Liver (tissue), 8 donors: ENCODE measurements at regions not wholly inside any gene's neighbourhood (a gene's known extent, or its start where the extent isn't known, plus 50 kb on each side); places are given as distances from the start of the nearest gene placed in this dataset.

ENCODE experiments used
- DNase-seq: peaks from one replicate; pipeline ENCODE4 v3.0.0-alpha.2; 2017; ENCODE audit warnings: low spot score
- H3K27ac ChIP-seq, 2 donors: one replicate each; pipeline ENCODE4 v1.7.0; 2013; ENCODE audit warnings: inconsistent platforms in 2 of 2, low read length in 2 of 2, control low read depth in 1 of 2, low read depth in 1 of 2, mild to moderate bottlenecking in 1 of 2
- H3K27me3 ChIP-seq, 4 donors: one replicate each; pipeline versions ENCODE4 v1.6.1 to v1.7.0; 2013; ENCODE audit warnings: low read length in 3 of 4, inconsistent platforms in 1 of 4, mild to moderate bottlenecking in 1 of 4, moderate library complexity in 1 of 4; ENCODE audit not compliant: control insufficient read depth in 4 of 4, insufficient read depth in 4 of 4
- H3K36me3 ChIP-seq, 4 donors: one replicate each; pipeline versions ENCODE4 v1.6.1 to v1.7.0; 2013; ENCODE audit warnings: low read length in 3 of 4, mild to moderate bottlenecking in 3 of 4, low read depth in 1 of 4, moderate library complexity in 1 of 4; ENCODE audit not compliant: control insufficient read depth in 4 of 4, insufficient read depth in 3 of 4
- H3K4me1 ChIP-seq, 4 donors: one replicate each; pipeline versions ENCODE4 v1.6.1 to v1.7.0; 2013; ENCODE audit warnings: low read length in 3 of 4, mild to moderate bottlenecking in 3 of 4, moderate library complexity in 1 of 4; ENCODE audit not compliant: control insufficient read depth in 4 of 4, insufficient read depth in 4 of 4
- H3K4me3 ChIP-seq, 3 donors: one replicate each; pipeline versions ENCODE4 v1.6.1 to v1.7.0; 2013; ENCODE audit warnings: low read length in 3 of 3, control low read depth in 1 of 3, low read depth in 1 of 3, mild to moderate bottlenecking in 1 of 3
- H3K9ac ChIP-seq, 2 donors: one replicate each; pipeline ENCODE4 v1.7.0; 2013; ENCODE audit warnings: low read length in 2 of 2, mild to moderate bottlenecking in 2 of 2, moderate library complexity in 2 of 2, control low read depth in 1 of 2, low read depth in 1 of 2
- H3K9me3 ChIP-seq, 4 donors: one replicate each; pipeline versions ENCODE4 v1.6.1 to v1.7.0; 2013; ENCODE audit warnings: low read length in 3 of 4; ENCODE audit not compliant: control insufficient read depth in 4 of 4
- CTCF ChIP-seq: fragments of 150-350 bp; IDR thresholded peaks from 2 replicates; pipeline ENCODE4 v1.5.1; 2017; ENCODE audit warnings: improper control_type of control experiment, low read depth, low read length; ENCODE audit not compliant: missing input control
- GABPA ChIP-seq, 2 donors: IDR thresholded peaks in 1 of 2; conservative IDR thresholded peaks in 1 of 2; 2 replicates each; pipeline ENCODE4 v1.6.1; 2016; ENCODE audit warnings: antibody characterized with exemption in 2 of 2, mild to moderate bottlenecking in 1 of 2, moderate library complexity in 1 of 2
- HNF4A ChIP-seq, 2 donors: conservative IDR thresholded peaks; 2 replicates each; pipeline ENCODE4 v1.6.1; 2016; ENCODE audit warnings: antibody characterized with exemption in 2 of 2, mild to moderate bottlenecking in 2 of 2
- HNF4G ChIP-seq: IDR thresholded peaks from 2 replicates; pipeline ENCODE4 v1.6.1; 2016; ENCODE audit warnings: antibody characterized with exemption
- JUND ChIP-seq, 2 donors: IDR thresholded peaks; 2 replicates each; pipeline ENCODE4 v1.6.1; 2016; ENCODE audit warnings: antibody characterized with exemption in 2 of 2
- RAD21 ChIP-seq, 2 donors: IDR thresholded peaks; 2 replicates each; pipeline ENCODE4 v1.6.1; 2016; ENCODE audit warnings: antibody characterized with exemption in 2 of 2, mild to moderate bottlenecking in 2 of 2
- RXRA ChIP-seq, 2 donors: IDR thresholded peaks; 2 replicates each; pipeline ENCODE4 v1.6.1; 2017 to 2018; ENCODE audit warnings: antibody characterized with exemption in 2 of 2, mild to moderate bottlenecking in 1 of 2
- SP1 ChIP-seq: IDR thresholded peaks from 2 replicates; pipeline ENCODE4 v1.6.1; 2018; ENCODE audit warnings: antibody characterized with exemption, mild to moderate bottlenecking
- TAF1 ChIP-seq: conservative IDR thresholded peaks from 2 replicates; pipeline ENCODE4 v1.6.1; 2016; ENCODE audit warnings: antibody characterized with exemption, mild to moderate bottlenecking
- ZBTB33 ChIP-seq: IDR thresholded peaks from 2 replicates; pipeline ENCODE4 v1.6.1; 2016; ENCODE audit warnings: antibody characterized with exemption
- WGBS: extraction: QIAGEN DNeasy Blood & Tissue Kit; methylation state at CpG from one replicate; pipeline ENCODE4 v1.1.7; 2013; 5-methylcytosine and 5-hydroxymethylcytosine counted together
- donor health status: healthy.
- donor health status: healthy.
- donor health status: healthy.
- donor health status: healthy.
- donor health status: healthy.

- 87% methylated on average over 9 of the region's 9 CpGs for WGBS
- no peak overlapping the region for H3K4me3 ChIP-seq
- peaks cover 0 to 5% (median 2%) of the 10 kb centered on the region in 4 donors for H3K4me1 ChIP-seq
- H3K36me3 ChIP-seq = no peaks in the 10 kb centered on the region
- no peaks in the 10 kb centered on the region for H3K27me3 ChIP-seq
- H3K9me3 ChIP-seq = no peaks in the 10 kb centered on the region
- no peak overlapping the region for H3K9ac ChIP-seq
- TF ChIP-seq RXRA (IDR thresholded peaks at IDR 0.05) (peak in 1 of 2 donors; percentile 27), JUND (IDR thresholded peaks at IDR 0.05) (peak in 1 of 2 donors; percentile 50), ZBTB33 (no peak), HNF4G (no peak), CTCF (no peak), SP1 (peak; percentile 25), RAD21 (IDR thresholded peaks at IDR 0.05) (peak in 1 of 2 donors; percentile 49)
- no peak for DNase-seq
- no peak overlapping the region for H3K27ac ChIP-seq
These were observed 103.9 kb upstream of the DUSP10 start for GRCh38 chr1:221845650-221846371.

DNA sequence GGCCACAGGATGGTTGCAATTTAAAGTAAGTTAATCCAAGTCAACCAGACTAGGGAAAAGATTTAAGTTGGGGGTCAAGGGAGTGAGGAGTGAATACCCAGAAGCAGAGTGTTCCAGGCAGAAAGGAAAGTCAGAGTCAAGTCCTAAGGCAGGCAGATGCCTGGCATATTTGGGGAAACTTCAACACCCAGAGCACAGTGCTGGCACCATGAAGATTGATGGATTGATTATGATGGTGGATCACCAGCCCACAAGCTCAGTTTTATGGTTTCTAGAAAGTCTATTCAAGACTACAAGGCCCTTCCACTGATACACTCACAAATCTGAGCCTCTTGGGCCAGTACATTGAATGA lies 100.1 kb upstream of the DUSP10 start:
- Histone ChIP-seq H3K27ac (no peak overlapping the region), H3K9ac (no peak overlapping the region), H3K4me1 (peaks cover 0 to 5% (median 2%) of the 10 kb centered on the region in 4 donors), H3K9me3 (no peaks in the 10 kb centered on the region), H3K36me3 (no peaks in the 10 kb centered on the region), H3K4me3 (no peak overlapping the region), H3K27me3 (no peaks in the 10 kb centered on the region)
- DNase-seq = no peak
- no peak for TF ChIP-seq SP1
- no peak for TF ChIP-seq GABPA (IDR thresholded peaks at IDR 0.05 in 1 of 2, conservative IDR thresholded peaks at IDR 0.05 in 1 of 2)
- no peak for TF ChIP-seq TAF1

DNA sequence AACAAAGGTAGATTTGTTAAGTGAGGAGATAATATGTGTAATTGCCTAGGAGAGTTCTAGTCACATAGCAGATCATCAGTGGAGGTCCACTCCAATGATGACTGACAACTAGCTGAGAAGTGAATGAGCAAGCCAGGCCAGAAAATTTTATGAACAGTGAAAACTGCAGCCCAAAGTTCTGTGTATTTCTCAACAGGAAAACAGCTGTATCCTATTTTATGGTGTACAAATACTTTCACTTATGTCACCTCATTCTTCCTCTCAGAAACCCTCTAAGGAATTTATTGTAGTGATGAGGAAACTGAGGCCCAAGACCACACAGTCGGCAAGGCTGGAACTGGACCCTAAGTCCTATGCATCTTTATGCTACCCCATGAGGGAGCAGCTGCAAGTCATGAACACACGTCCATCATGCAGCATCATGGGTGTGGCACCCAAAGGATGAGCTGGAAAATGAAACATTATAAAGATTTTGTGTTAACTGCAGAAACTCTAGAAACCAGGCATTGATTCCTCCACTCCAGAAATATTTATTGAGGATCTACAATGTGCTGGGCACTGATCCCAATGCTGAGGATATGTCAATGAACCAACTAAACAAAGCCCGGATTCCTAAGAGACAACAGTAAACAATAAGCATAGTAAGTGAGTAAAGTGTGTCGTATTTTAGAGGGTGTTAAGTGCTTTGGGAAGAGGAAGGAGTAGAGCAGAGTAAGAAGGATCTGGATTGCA lies 99.5 kb upstream of the DUSP10 start:
- Histone ChIP-seq H3K36me3 (no peaks in the 10 kb centered on the region), H3K9ac (no peak overlapping the region), H3K4me1 (peaks cover 0 to 5% (median 2%) of the 10 kb centered on the region in 4 donors), H3K9me3 (no peaks in the 10 kb centered on the region), H3K27me3 (no peaks in the 10 kb centered on the region), H3K4me3 (no peak overlapping the region), H3K27ac (no peak overlapping the region)
- TF ChIP-seq HNF4A (conservative IDR thresholded peaks at IDR 0.05) (no peak), GABPA (IDR thresholded peaks at IDR 0.05 in 1 of 2, conservative IDR thresholded peaks at IDR 0.05 in 1 of 2) (no peak)
- 73% methylated on average over 4 of the region's 4 CpGs for WGBS
- DNase-seq = no peak
